WTC11 (cell line): ENCODE measurements at regions not wholly inside any gene's neighbourhood (a gene's known extent, or its start where the extent isn't known, plus 50 kb on each side); places are given as distances from the start of the nearest gene placed in this dataset.

ENCODE experiments used
- ATAC-seq: fragments of 200-7000 bp; cut with Tn5 transposase; 2 replicates; pipeline ENCODE4 v1.10.0; 2021; ENCODE audit warnings: mild to moderate bottlenecking, moderate library complexity
- CTCF ChIA-PET: fragments of 300-600 bp; sonication (Branson Sonifier 250); formaldehyde crosslinking; loops from one replicate; lab custom pipeline; 2021; ENCODE audit warnings: antibody characterized with exemption; lab: Charles Lee
- POLR2A ChIA-PET: fragments of 350-600 bp; sonication (Branson Sonifier 250); formaldehyde crosslinking; loops from one replicate; lab custom pipeline; 2021; ENCODE audit warnings: antibody characterized with exemption; lab: Charles Lee
- DNase-seq: peaks from one replicate; pipeline ENCODE4 v3.0.0; 2021; ENCODE audit warnings: low spot score
- H3K27ac Mint-ChIP-seq: 2 replicates; pipeline ENCODE4 v1.8.0; 2021; ENCODE audit warnings: mixed read lengths
- H3K27me3 Mint-ChIP-seq: 2 replicates; pipeline ENCODE4 v1.8.0; 2021; ENCODE audit warnings: low read depth, mild to moderate bottlenecking, moderate library complexity, mixed read lengths
- H3K36me3 Mint-ChIP-seq: 2 replicates; pipeline ENCODE4 v1.8.0; 2021; ENCODE audit warnings: mixed read lengths
- H3K4me1 Mint-ChIP-seq: 2 replicates; pipeline ENCODE4 v1.8.0; 2022; ENCODE audit warnings: mixed read lengths
- H3K4me3 Mint-ChIP-seq: 2 replicates; pipeline ENCODE4 v1.8.0; 2021; ENCODE audit warnings: mild to moderate bottlenecking, moderate library complexity, mixed read lengths
- H3K9me3 Mint-ChIP-seq: 2 replicates; pipeline ENCODE4 v1.8.0; 2021; ENCODE audit warnings: mixed read lengths
- E2F5 ChIP-seq: sonication (generic); formaldehyde crosslinking; IDR thresholded peaks from 2 replicates; pipeline ENCODE4 v1.8.1; 2022; ENCODE audit warnings: mild to moderate bottlenecking, moderate library complexity, missing genetic modification reagents
- ERG ChIP-seq: fragments of 250-450 bp; sonication (Bioruptor Pico); IDR thresholded peaks from 2 replicates; pipeline ENCODE4 v1.8.0; 2021; ENCODE audit warnings: mild to moderate bottlenecking
- ESRRA ChIP-seq: sonication (generic); formaldehyde crosslinking; IDR thresholded peaks from 2 replicates; pipeline ENCODE4 v1.8.1; 2022; ENCODE audit warnings: mild to moderate bottlenecking, missing genetic modification reagents, borderline replicate concordance
- FOXK1 ChIP-seq: sonication (generic); formaldehyde crosslinking; IDR thresholded peaks from 2 replicates; pipeline ENCODE4 v1.8.0; 2022; ENCODE audit warnings: mild to moderate bottlenecking, moderate library complexity, missing genetic modification reagents
- GABPB1 ChIP-seq: sonication (generic); formaldehyde crosslinking; IDR thresholded peaks from 2 replicates; pipeline ENCODE4 v1.8.1; 2023; ENCODE audit warnings: mild to moderate bottlenecking, missing genetic modification reagents
- MXD4 ChIP-seq: fragments of 250-450 bp; sonication (Bioruptor Pico); IDR thresholded peaks from 2 replicates; pipeline ENCODE4 v1.8.0; 2021; ENCODE audit warnings: mild to moderate bottlenecking, moderate library complexity, borderline replicate concordance
- NFATC4 ChIP-seq: fragments of 250-450 bp; sonication (Bioruptor Pico); IDR thresholded peaks from 2 replicates; pipeline ENCODE4 v1.9.0; 2021; ENCODE audit warnings: mild to moderate bottlenecking
- NR2C2 ChIP-seq: sonication (generic); formaldehyde crosslinking; IDR thresholded peaks from 2 replicates; pipeline ENCODE4 v1.8.0; 2022; ENCODE audit warnings: mild to moderate bottlenecking, missing genetic modification reagents
- SOX15 ChIP-seq: fragments of 250-450 bp; sonication (Bioruptor Pico); IDR thresholded peaks from 2 replicates; pipeline ENCODE4 v1.9.0; 2021; ENCODE audit warnings: mild to moderate bottlenecking
- TEAD1 ChIP-seq: sonication (generic); formaldehyde crosslinking; IDR thresholded peaks from 2 replicates; pipeline ENCODE4 v1.8.0; 2022; ENCODE audit warnings: mild to moderate bottlenecking, missing genetic modification reagents
- ZNF232 ChIP-seq: sonication (generic); formaldehyde crosslinking; IDR thresholded peaks from 2 replicates; pipeline ENCODE4 v1.8.0; 2022; ENCODE audit warnings: mild to moderate bottlenecking, missing genetic modification reagents
- ZNF263 ChIP-seq: sonication (generic); formaldehyde crosslinking; IDR thresholded peaks from 2 replicates; pipeline ENCODE4 v1.8.1; 2022; ENCODE audit warnings: low read depth, mild to moderate bottlenecking, moderate library complexity, missing genetic modification reagents
- TF ChIP-seq, protein P1 (sequence below): sonication (generic); formaldehyde crosslinking; IDR thresholded peaks from 2 replicates; pipeline ENCODE4 v1.8.1; 2022; ENCODE audit warnings: low read depth, missing genetic modification reagents, borderline replicate concordance
- TF ChIP-seq, protein P2 (sequence below): sonication (generic); formaldehyde crosslinking; IDR thresholded peaks from 2 replicates; pipeline ENCODE4 v1.8.1; 2023; ENCODE audit warnings: mild to moderate bottlenecking, missing genetic modification reagents, moderate library complexity
- TF ChIP-seq, protein P3 (sequence below): sonication (generic); formaldehyde crosslinking; IDR thresholded peaks from 2 replicates; pipeline ENCODE4 v1.8.0; 2023; ENCODE audit warnings: missing genetic modification reagents
- TF ChIP-seq, protein P4 (sequence below): sonication (generic); formaldehyde crosslinking; IDR thresholded peaks from 2 replicates; pipeline ENCODE4 v1.8.0; 2022; ENCODE audit warnings: missing genetic modification reagents

DNA sequence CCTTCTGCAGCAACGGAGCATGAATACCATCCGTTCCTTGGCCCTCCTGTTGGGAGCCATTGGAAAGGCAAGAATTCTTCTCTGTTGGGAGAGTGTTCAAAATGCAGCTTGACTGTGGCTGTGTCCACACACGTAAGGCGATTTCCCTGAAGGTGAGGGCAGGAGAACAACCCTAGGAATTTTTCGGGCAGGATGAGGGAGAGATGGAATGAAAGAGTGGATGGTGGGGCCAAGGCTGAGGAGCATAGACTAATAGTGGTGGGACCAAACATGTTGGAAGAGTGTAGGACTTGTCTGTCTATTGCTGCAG lies 924.9 kb downstream of the TBC1D22A start:
- POLR2A ChIA-PET: no interaction called here
- Mint-ChIP-seq H3K36me3 (peaks cover 17% of the 10 kb centered on the region), H3K27ac (no peak overlapping the region), H3K4me1 (no peaks in the 10 kb centered on the region), H3K4me3 (no peak overlapping the region)
- TF ChIP-seq MXD4 (CRISPR knock-in tag): no peak
- TF ChIP-seq FOXK1 (CRISPR knock-in tag): no peak
- TF ChIP-seq ZNF263 (CRISPR knock-in tag): no peak
- TF ChIP-seq E2F5 (CRISPR knock-in tag): no peak
- TF ChIP-seq NFATC4: no peak
- TF ChIP-seq GABPB1 (CRISPR knock-in tag): no peak
- no peak for TF ChIP-seq NR2C2 (CRISPR knock-in tag)
- TF ChIP-seq, protein P1, sequence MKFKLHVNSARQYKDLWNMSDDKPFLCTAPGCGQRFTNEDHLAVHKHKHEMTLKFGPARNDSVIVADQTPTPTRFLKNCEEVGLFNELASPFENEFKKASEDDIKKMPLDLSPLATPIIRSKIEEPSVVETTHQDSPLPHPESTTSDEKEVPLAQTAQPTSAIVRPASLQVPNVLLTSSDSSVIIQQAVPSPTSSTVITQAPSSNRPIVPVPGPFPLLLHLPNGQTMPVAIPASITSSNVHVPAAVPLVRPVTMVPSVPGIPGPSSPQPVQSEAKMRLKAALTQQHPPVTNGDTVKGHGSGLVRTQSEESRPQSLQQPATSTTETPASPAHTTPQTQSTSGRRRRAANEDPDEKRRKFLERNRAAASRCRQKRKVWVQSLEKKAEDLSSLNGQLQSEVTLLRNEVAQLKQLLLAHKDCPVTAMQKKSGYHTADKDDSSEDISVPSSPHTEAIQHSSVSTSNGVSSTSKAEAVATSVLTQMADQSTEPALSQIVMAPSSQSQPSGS (CRISPR knock-in tag): no peak
- TF ChIP-seq TEAD1 (CRISPR knock-in tag): no peak
- no peak for TF ChIP-seq SOX15 (CRISPR knock-in tag)
- TF ChIP-seq, protein P2, sequence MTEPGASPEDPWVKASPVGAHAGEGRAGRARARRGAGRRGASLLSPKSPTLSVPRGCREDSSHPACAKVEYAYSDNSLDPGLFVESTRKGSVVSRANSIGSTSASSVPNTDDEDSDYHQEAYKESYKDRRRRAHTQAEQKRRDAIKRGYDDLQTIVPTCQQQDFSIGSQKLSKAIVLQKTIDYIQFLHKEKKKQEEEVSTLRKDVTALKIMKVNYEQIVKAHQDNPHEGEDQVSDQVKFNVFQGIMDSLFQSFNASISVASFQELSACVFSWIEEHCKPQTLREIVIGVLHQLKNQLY: no peak
- TF ChIP-seq, all 79 proteins: peak for 0
- H3K9me3 Mint-ChIP-seq: peaks cover 46% of the 10 kb centered on the region
- peaks cover 10% of the 10 kb centered on the region for H3K27me3 Mint-ChIP-seq
- no peak for ATAC-seq
- DNase-seq: no peak
- CTCF ChIA-PET: no interaction called here

- ChIA-PET POLR2A (no interaction called here), CTCF (no interaction called here)
- Mint-ChIP-seq H3K4me3 (no peak overlapping the region), H3K9me3 (peaks cover 46% of the 10 kb centered on the region), H3K27ac (no peak overlapping the region), H3K27me3 (peaks cover 10% of the 10 kb centered on the region), H3K4me1 (no peaks in the 10 kb centered on the region), H3K36me3 (peaks cover 17% of the 10 kb centered on the region)
- DNase-seq: no peak
- TF ChIP-seq, protein P3, sequence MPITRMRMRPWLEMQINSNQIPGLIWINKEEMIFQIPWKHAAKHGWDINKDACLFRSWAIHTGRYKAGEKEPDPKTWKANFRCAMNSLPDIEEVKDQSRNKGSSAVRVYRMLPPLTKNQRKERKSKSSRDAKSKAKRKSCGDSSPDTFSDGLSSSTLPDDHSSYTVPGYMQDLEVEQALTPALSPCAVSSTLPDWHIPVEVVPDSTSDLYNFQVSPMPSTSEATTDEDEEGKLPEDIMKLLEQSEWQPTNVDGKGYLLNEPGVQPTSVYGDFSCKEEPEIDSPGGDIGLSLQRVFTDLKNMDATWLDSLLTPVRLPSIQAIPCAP (CRISPR knock-in tag): no peak
- no peak for TF ChIP-seq ESRRA (CRISPR knock-in tag)
- ATAC-seq: no peak
Observed at GRCh38 chr22:47686594-47687345, 924.3 kb downstream of the TBC1D22A start.

- Mint-ChIP-seq H3K4me1 (peaks cover 46% of the 10 kb centered on the region), H3K27me3 (peaks cover 9% of the 10 kb centered on the region), H3K36me3 (peaks cover 23% of the 10 kb centered on the region), H3K4me3 (no peak overlapping the region), H3K27ac (no peak overlapping the region), H3K9me3 (peaks cover 44% of the 10 kb centered on the region)
- TF ChIP-seq ZNF232 (CRISPR knock-in tag): no peak
- no peak for TF ChIP-seq E2F5 (CRISPR knock-in tag)
- TF ChIP-seq, protein P4, sequence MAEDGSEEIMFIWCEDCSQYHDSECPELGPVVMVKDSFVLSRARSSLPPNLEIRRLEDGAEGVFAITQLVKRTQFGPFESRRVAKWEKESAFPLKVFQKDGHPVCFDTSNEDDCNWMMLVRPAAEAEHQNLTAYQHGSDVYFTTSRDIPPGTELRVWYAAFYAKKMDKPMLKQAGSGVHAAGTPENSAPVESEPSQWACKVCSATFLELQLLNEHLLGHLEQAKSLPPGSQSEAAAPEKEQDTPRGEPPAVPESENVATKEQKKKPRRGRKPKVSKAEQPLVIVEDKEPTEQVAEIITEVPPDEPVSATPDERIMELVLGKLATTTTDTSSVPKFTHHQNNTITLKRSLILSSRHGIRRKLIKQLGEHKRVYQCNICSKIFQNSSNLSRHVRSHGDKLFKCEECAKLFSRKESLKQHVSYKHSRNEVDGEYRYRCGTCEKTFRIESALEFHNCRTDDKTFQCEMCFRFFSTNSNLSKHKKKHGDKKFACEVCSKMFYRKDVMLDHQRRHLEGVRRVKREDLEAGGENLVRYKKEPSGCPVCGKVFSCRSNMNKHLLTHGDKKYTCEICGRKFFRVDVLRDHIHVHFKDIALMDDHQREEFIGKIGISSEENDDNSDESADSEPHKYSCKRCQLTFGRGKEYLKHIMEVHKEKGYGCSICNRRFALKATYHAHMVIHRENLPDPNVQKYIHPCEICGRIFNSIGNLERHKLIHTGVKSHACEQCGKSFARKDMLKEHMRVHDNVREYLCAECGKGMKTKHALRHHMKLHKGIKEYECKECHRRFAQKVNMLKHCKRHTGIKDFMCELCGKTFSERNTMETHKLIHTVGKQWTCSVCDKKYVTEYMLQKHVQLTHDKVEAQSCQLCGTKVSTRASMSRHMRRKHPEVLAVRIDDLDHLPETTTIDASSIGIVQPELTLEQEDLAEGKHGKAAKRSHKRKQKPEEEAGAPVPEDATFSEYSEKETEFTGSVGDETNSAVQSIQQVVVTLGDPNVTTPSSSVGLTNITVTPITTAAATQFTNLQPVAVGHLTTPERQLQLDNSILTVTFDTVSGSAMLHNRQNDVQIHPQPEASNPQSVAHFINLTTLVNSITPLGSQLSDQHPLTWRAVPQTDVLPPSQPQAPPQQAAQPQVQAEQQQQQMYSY: no peak
- TF ChIP-seq ERG: no peak
- ChIA-PET POLR2A (no interaction called here), CTCF (no interaction called here)
- ATAC-seq (no peak), DNase-seq (no peak)
Observed at GRCh38 chr22:47681411-47682165, 919.1 kb downstream of the TBC1D22A start.
